Bone marrow (tissue), 2 donors: ENCODE measurements at regions not wholly inside any gene's neighbourhood (a gene's known extent, or its start where the extent isn't known, plus 50 kb on each side); places are given as distances from the start of the nearest gene placed in this dataset.
"Not testable (repeated sequence)": the region's sequence is repeated elsewhere in the genome, so short reads cannot be mapped to it uniquely, and the experiment has no call there.

ENCODE experiments used
- DNase-seq, 2 donors: peaks; one replicate each; lab custom pipeline; 2025; lab: John Stamatoyannopoulos, UW

- DNase-seq = no peak
Observed at GRCh38 chr1:172918478-172918877, 132.3 kb downstream of the TNFSF18 start.

DNA sequence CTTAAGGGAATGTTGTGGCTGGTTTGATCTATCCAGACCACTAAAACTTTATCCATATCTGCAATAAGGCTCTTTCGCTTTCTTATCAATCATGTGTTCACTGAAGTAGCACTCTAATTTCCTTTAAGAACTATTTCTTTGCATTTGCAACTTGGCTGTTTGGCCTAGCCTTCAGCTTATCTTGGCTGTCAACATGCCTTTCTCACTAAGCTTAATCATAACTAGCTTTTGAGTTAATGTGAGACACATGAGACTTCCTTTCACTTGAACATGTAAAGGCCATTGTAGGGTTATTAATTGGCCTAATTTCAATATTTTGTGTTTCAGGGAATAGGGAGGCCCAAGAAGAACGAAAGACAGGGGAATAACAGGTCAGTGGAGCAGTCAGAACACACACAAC lies 124.7 kb downstream of the TNFSF18 start:
- DNase-seq = no peak

- no peak for DNase-seq
Observed at GRCh38 chr1:172928412-172928811, 122.3 kb downstream of the TNFSF18 start.

- DNase-seq = no peak
Observed at GRCh38 chr1:172929006-172929405, 121.7 kb downstream of the TNFSF18 start.

GRCh38 chr1:172930142-172930541 lies 120.6 kb downstream of the TNFSF18 start:
- no peak for DNase-seq

GRCh38 chr1:172931340-172931739 lies 119.4 kb downstream of the TNFSF18 start:
- DNase-seq = no peak

- DNase-seq = no peak
Observed at GRCh38 chr1:172931761-172932160, 119.0 kb downstream of the TNFSF18 start.

- no peak for DNase-seq
Observed at GRCh38 chr1:172932981-172933380, 117.8 kb downstream of the TNFSF18 start.

GRCh38 chr1:172934417-172934762 lies 116.4 kb downstream of the TNFSF18 start:
- no peak for DNase-seq

GRCh38 chr1:172935062-172935592 lies 115.6 kb downstream of the TNFSF18 start:
- DNase-seq = no peak

DNA sequence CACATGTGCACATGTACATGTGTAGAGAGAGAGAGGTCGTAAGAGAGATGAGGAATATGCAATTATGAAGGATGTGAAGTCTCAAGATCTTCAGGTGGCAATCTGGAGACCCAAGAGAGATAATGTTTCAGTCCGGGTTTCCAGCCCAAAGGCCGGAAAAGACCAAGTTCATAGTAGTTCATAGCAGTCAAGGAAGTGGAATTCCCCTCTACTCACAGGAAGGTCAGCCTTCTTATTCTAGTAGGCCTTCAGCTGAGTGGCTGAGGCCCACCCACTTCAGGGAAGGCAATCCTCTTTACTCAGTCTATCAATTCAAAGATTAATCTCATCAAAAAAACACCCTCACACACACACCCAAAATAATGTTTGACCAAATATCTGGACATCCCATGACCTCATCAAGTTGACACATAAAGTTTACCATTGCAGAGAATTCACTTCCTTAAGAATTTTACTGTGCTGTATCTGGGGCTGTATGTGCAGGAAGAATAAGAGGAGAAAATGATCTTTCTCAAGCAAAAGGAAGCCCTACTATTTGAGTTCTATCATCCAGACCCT lies 114.6 kb downstream of the TNFSF18 start:
- no peak for DNase-seq

DNA sequence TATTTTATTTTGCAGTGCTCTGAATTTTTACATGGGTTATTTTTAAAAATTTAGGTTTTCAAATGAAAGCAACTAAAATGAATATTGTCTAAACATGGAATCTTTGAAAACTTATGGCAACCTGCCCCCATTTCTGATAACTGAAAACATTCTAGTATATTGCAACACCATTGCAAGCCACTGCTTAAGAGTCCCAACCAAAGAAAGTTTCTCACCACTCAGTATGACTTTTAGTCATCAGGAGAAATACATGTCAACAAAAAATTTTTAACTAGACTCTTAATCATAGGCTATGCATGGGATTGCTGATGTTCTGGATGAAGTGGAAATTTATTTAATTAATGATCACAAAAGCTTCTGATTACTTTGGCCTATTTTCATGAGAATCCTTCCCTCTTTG lies 112.1 kb downstream of the TNFSF18 start:
- no peak for DNase-seq

DNA sequence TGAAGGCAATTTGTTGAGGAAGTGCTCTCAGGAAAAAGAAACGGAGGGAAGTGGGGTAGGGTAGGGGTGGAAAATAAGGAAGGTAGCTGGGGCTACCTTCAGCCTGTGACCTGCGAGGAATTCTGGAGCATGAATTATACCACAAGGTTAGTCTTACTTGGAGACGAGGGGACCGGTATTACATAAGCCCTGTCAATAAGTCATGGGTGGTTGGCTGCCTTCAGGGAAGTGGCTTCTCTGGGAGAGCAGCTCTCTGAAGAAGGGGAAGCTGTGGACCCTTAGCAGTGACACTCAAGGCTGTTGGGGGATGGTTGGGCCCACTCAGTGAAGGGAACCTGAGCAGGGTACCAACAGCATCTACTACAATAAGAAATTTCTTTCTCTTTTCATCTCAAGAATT lies 111.3 kb downstream of the TNFSF18 start:
- peak in 1 of 2 donors; percentile 18 for DNase-seq

DNA sequence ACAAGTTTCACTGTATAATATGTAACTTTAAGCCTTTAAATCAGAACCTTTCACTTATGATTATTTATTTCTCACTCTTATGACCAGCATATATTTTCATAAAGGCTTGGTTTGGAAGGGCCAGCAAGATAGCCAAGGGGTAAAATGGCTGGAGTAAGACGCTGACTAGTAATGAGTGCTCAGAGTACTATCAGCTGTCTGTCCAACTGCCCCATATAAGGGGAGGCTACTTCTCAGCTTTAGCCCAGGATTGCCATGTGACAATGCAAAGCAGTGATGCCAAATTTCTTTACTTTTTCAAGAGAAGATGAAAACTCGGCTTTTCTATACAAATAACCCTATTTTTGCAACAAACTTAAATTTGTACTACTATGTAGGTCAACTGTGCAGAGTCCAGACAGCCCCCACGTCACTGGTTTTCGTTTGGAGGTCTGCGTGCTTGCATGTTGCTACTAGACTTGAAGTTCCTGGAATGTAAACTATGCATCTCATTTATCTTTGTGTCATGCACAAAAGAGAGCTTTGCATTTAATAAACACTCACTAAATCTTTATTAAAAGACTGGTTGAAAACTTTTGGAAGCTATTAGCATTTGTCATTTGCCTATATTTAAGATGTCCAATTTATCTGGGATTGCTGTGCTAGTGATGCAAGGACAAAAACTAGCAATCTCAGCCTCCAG lies 110.4 kb downstream of the TNFSF18 start:
- DNase-seq = no peak

DNA sequence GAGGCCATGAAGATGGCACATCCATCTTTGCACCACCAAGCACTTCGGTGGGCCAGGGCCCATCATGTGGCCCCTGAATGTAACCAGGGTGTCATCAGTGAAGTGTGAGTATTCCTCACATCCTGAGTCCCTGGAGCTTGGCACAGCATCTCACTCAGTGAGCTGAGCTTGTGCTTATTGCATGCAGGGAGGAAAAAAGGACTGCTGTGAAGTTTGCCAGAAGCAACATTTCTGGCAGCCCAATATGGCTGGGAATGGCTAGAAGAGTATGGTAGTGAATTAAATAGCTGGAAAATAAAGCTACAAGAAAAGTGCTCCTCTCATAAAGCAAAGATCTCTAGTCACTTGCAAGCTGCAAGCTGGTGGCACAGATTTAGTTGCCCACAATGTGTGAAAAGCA lies 109.3 kb downstream of the TNFSF18 start:
- no peak for DNase-seq

DNA sequence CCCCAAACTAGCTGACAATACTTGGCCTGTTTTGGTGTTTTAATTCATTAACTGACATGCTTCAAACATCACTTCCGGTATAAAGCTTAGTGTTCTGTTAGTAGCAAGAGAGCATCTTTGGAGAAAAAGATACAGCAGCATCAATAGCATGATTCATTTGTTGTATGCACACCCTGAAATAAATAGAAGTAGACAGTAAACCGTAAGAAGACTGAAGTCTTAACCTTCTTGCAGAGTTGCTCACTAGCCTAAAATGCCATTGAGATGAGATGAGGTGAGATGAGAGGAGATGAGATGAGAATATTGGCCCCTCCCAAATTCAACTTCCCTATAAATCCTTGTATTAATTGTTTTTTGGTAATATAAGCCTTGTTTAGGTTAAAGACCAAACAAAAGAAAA lies 108.8 kb downstream of the TNFSF18 start:
- DNase-seq = no peak

DNA sequence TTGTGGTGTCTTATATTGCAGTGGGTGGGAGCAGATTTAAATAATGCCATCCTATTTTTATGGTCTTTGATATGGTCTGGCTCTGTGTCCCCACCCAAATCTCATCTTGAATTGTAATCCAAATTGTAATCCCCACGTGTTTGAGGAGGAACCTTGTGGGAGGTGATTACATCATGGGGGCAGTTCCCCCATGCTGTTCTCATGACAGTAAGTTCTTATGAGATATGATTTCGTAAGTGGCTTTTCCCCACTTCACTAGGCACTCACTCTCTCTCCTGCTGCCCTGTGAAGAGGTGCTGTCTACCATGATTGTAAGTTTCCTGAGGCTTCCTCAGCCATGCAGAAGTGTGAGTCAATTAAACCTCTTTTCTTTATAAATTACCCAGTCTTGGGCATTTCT lies 107.6 kb downstream of the TNFSF18 start:
- not testable (repeated sequence) for DNase-seq

DNA sequence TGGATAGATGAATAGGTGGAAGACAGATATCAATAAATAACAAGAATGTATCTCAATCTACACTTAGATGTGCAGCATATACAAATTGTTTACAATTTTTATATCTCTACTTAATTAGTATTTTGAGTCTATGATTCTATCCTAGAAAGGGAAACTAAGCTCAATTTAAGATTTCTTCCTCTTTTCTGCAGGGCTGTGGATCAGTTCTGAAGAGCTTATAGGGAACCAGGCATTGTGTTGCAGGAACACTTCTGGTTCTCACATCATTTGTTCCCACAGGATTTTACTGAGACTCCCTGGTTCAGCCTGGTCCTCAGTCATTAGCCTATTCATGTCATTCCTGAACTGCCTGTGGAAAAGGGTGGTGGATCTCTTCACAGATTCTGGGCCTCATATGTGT lies 105.8 kb downstream of the TNFSF18 start:
- DNase-seq = no peak

GRCh38 chr1:172946814-172947507 lies 103.8 kb downstream of the TNFSF18 start:
- peak in 1 of 2 donors; percentile 93 for DNase-seq

DNA sequence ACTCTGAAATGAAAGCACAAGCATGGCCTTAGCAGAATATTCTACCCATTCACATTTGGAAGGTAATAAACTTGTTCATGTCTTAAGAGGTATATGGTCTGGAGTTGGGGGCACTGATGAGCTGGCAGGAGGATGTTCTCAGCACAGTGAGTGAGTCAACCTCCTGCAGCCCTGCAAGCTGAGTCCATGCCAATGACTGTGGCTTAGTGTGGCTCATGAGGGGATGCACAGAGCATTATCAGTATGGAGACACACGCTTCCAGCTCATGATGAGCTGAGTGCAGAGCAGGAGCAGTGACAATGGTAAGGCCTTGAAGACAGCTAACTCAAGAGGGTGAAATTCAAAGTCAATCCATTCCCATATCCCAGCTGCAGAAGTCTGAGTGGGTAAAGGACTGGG lies 102.3 kb downstream of the TNFSF18 start:
- DNase-seq = peak in 1 of 2 donors; percentile 81

DNA sequence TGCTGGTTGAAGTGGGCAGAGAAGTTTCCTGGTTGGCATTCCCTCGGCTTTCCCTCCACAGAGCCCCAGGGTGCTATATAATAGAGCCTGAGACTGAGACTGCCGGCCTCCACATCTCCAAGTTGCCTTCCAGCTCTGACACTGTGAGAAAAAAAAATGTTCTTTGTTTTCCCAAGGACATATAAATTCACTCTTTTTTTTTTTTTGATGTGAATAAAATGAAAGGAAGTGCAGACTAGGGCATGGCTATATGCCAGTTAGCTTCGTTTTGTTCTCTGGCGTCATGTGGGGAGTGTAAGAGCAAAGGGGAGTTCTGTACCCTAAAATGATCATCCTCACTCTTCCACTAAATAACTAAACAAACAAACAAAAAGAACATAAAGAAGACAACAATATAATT lies 101.6 kb downstream of the TNFSF18 start:
- no peak for DNase-seq

GRCh38 chr1:172950528-172950927 lies 100.2 kb downstream of the TNFSF18 start:
- DNase-seq = no peak

GRCh38 chr1:172951730-172952365 lies 98.9 kb downstream of the TNFSF18 start:
- DNase-seq = no peak
